Large intestine (tissue), 3 donors: ENCODE measurements at regions not wholly inside any gene's neighbourhood (a gene's known extent, or its start where the extent isn't known, plus 50 kb on each side); places are given as distances from the start of the nearest gene placed in this dataset.

Experiments used
- DNase-seq, 2 donors: peaks; one replicate each; pipeline versions ENCODE4 v3.0.0 to v3.0.0-alpha.2; 2013
- H3K27ac ChIP-seq: one replicate; pipeline ENCODE4 v1.5.1; 2013; ENCODE audit warnings: low read length
- H3K27me3 ChIP-seq: 2 replicates; pipeline ENCODE4 v1.6.1; 2013; ENCODE audit warnings: low read length; ENCODE audit not compliant: control insufficient read depth, insufficient read depth
- H3K36me3 ChIP-seq: 2 replicates; pipeline ENCODE4 v1.6.1; 2013; ENCODE audit warnings: low read length; ENCODE audit not compliant: control insufficient read depth, insufficient read depth
- H3K4me1 ChIP-seq: one replicate; pipeline ENCODE4 v1.6.1; 2013; ENCODE audit warnings: low read length; ENCODE audit not compliant: control insufficient read depth, insufficient read depth
- H3K4me3 ChIP-seq: one replicate; pipeline ENCODE4 v1.5.1; 2013; ENCODE audit warnings: low read length
- H3K9me3 ChIP-seq: one replicate; pipeline ENCODE4 v1.6.1; 2013; ENCODE audit warnings: mild to moderate bottlenecking, low read depth, low read length, moderate library complexity; ENCODE audit not compliant: control insufficient read depth
- WGBS: methylation state at CpG from one replicate; pipeline ENCODE4 v1.1.5; 2013; ENCODE audit warnings: low lambda C conversion rate; ENCODE audit not compliant: insufficient coverage; 5-methylcytosine and 5-hydroxymethylcytosine counted together

DNA sequence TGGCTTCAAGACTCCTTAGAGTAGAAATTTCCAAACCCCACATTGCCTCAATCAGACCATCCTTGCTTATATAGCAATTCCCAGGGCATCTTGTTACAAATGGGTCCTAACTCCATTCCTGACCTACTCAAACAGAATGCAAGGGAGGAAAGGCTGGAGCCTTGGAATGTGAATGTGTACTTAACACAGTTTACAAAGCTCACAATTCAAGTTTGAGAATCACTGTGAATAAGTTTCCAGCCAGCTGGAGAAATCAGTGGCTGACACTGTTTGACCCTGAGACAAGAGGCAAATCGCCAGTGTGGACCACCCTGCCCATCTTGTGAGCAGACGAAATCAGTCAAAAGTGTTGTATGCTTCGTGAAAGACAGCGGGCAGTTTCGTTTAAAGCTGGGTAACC, 65.5 kb downstream of the SOWAHC start:
- Histone ChIP-seq H3K9me3 (no peaks in the 10 kb centered on the region), H3K27ac (no peak overlapping the region), H3K36me3 (no peaks in the 10 kb centered on the region), H3K4me1 (peaks cover 36% of the 10 kb centered on the region), H3K4me3 (no peak overlapping the region), H3K27me3 (no peaks in the 10 kb centered on the region)
- WGBS, result 58% methylated on average over 5 of the region's 5 CpGs
- DNase-seq, result no peak

DNA sequence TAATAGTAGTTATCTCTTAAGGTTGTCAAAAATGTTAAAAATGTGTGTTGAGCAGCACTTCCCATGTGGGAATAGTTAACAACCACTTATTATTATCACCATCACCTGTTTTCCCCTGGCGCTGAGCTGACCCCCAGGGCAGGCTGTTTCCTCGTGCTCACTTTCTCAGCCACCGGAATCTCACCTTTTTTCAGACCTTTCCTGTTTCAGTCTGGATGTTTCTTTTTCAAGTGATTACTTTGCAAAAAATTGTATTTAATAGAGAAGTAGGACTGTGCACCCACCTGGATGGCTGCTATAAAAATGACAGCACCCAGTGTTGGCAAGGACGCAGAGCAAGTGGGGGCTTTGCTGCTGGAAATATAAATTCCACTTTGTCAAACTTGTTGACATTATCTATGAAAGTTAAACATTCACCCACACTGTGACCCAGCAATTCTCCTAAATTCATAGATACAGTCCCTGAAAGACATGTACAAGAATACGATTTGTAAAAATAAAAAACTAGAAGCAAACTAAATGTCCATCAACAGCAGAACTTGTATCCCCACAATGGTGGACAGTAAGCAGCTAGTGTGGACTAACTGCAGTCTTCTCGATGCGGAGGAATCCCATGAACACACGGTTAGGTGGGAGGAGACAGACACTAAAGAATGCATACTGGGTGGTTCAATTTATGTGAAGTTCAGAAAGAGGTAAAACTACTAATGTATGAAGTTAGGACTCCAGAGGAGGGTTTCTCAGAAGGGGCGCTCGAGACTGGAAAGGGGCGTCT, 66.5 kb downstream of the SOWAHC start:
- Histone ChIP-seq H3K4me3 (no peak overlapping the region), H3K36me3 (no peaks in the 10 kb centered on the region), H3K4me1 (peaks cover 36% of the 10 kb centered on the region), H3K27ac (peak overlapping the region; percentile 55), H3K27me3 (no peaks in the 10 kb centered on the region), H3K9me3 (no peaks in the 10 kb centered on the region)
- WGBS, result 52% methylated on average over 4 of the region's 11 CpGs
- DNase-seq, result peak; percentile 60 to 77

DNA sequence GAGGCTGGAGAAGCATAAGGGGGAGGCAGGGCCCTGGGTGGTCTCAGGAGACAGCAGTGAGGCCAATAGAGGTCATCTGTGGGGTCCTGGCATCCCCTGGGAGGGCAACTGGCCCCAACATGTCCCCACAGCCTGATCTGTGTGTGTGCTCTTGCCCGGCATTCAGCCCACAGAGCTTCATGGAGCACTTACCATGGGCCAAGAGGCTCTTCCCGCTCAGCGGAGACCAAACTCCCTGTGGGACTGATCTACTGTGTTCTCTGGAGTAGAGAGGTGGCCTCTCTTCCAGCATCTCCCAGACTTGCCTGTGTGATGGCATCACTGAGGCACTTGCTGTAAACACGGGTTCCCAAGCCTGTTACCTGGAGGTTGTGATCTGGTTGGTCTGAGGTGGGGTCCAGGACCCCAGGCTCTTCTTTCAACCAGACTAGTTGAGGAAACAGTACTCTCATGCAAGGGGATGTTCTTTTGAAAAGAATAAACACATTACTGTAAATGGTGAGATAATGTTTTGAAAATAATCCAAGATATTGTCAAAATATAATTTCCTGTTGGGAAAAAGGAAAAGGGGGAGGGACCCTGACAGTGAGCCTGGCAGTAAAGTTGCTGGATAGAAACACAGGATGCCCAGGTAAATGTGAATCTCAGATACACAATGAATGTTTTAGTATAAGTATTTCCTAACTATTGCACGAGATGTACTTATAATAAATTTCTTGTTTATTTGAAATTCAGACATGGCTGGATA, 67.6 kb downstream of the SOWAHC start:
- WGBS, result no CpG with 5 or more reads among the region's 5 CpGs
- no peak for DNase-seq
- H3K27me3 ChIP-seq, result no peaks in the 10 kb centered on the region
- H3K4me1 ChIP-seq, result peaks cover 28% of the 10 kb centered on the region
- no peak overlapping the region for H3K4me3 ChIP-seq
- H3K27ac ChIP-seq, result no peak overlapping the region
- no peaks in the 10 kb centered on the region for H3K36me3 ChIP-seq
- H3K9me3 ChIP-seq, result no peaks in the 10 kb centered on the region

DNA sequence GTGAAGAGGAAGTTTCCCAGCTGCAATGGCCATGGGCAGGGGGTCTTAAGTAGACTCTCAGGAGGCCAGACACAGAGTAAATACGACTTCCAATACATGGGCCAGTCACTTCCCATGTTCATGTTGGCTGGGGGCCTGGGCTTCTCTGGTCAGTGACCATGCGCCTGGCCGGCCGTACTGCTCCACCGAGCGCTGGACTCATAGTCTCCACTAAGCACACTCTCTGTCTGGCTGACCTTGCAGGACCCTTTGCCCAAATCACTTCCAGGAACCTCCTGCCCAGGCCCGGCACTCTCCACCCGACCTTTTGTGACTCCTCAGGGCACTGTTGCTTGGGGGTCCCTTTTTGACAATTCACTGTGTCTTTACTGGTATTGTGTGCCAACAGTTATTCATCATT, 69.3 kb downstream of the SOWAHC start:
- H3K4me1 ChIP-seq, result peaks cover 28% of the 10 kb centered on the region
- H3K27ac ChIP-seq, result no peak overlapping the region
- no peak overlapping the region for H3K4me3 ChIP-seq
- H3K9me3 ChIP-seq, result no peaks in the 10 kb centered on the region
- no peaks in the 10 kb centered on the region for H3K36me3 ChIP-seq
- no peak for DNase-seq
- H3K27me3 ChIP-seq, result no peaks in the 10 kb centered on the region
- WGBS, result no CpG with 5 or more reads among the region's 8 CpGs

DNA sequence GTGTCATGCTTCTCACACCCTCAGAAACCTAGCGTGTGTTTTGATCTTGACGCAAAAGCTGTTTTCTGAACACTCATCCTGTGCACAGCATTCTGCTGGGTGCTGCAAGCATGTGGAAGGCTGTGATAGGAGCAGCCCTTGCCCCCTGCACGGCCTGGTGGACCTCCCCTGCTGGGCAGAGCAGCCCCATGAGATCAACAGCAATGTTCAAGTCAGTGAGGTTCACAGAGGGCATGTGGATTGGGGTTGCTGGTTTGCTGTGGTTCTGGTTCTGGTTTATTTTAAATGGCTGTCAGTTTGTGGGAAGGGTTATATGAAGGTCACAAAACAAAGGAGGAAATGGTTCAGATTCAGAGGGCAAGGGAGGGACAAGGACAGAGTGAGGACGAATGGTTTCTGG, 71.3 kb downstream of the SOWAHC start:
- DNase-seq, result no peak
- H3K4me3 ChIP-seq, result no peak overlapping the region
- H3K36me3 ChIP-seq, result no peaks in the 10 kb centered on the region
- 44% methylated on average over 1 of the region's 4 CpGs for WGBS
- no peak overlapping the region for H3K27ac ChIP-seq
- H3K27me3 ChIP-seq, result no peaks in the 10 kb centered on the region
- no peaks in the 10 kb centered on the region for H3K9me3 ChIP-seq
- H3K4me1 ChIP-seq, result peaks cover 24% of the 10 kb centered on the region

DNA sequence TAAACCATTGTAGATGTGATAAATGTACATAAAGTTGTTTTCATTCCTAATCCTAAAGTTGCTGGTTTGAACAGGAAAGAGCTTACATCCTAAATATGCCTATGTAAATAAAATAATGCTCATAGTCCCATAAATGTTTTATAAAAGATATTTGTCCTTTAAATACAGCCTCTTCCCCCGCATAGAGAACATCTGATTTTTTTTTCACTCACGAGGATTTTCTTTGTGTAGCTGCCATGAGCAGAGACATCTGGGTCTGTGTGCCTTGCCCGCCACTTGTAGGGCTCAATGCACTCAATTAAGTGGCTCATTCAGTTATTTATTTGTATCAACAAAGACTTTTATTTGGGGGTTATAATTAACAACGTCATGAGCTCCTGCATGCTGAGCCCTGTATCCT, 72.8 kb downstream of the SOWAHC start:
- Histone ChIP-seq H3K27ac (no peak overlapping the region), H3K36me3 (no peaks in the 10 kb centered on the region), H3K9me3 (no peaks in the 10 kb centered on the region), H3K27me3 (no peaks in the 10 kb centered on the region), H3K4me3 (no peak overlapping the region), H3K4me1 (peaks cover 25% of the 10 kb centered on the region)
- WGBS, result 90% methylated on average over 2 of the region's 4 CpGs
- no peak for DNase-seq

DNA sequence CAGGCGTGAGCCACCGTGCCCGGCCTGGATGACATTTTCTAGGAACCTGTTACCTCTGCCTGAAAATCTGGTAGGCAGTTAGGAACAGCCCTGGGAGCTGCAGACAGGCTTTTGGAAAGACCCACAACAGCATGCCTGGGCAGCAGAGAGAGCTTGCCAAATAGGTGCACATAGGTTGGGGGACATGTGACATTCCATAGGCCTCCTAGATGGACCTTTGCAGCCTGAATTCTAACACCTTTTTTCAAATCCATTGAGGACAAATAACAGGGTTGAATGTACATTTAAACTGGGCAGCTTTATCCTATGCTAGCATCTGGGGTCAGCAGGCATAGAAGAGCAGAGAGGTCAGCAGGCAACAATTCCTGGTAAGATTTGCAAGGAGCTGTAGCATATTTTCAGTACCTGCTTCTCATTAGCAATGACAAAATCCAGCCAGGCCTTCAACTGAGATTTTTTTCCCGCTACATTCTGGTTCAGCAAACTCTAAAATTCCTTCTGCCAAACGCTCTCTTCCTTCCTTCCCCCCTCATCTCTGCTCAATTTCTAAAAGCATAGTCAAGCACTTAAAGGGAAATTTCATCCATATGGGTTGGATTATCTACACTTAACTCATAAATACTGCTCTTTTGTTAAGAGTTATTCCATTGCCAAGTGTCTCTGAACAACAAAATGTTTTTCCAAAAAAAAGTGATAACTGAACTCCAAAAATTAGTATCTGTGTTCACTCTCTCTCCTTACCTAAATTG, 75.2 kb downstream of the SOWAHC start:
- DNase-seq, result no peak
- peaks cover 49% of the 10 kb centered on the region for H3K4me1 ChIP-seq
- 100% methylated on average over 2 of the region's 5 CpGs for WGBS
- no peaks in the 10 kb centered on the region for H3K36me3 ChIP-seq
- H3K9me3 ChIP-seq, result no peaks in the 10 kb centered on the region
- no peak overlapping the region for H3K4me3 ChIP-seq
- H3K27me3 ChIP-seq, result no peaks in the 10 kb centered on the region
- H3K27ac ChIP-seq, result peak overlapping the region; percentile 98

DNA sequence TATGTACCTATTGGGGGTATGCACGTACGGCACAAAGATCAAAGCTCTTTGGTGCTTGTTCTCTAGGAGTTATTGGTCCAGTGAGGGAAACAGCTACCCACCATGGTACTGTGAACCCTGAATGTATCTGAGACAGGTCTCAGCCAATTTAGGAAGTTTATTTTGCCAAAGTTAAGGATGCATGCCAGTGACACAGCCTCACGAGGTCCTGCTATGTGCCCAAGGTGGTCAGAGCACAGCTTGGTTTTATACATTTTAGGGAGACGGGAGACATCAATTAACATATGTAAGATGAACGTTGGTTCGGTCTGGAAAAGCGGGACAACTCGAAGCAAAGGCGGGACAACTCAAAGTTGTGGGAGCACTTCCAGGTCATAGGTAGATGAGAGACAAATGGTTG, 75.8 kb downstream of the SOWAHC start:
- peak overlapping the region; percentile 98 for H3K27ac ChIP-seq
- H3K4me3 ChIP-seq, result no peak overlapping the region
- H3K27me3 ChIP-seq, result no peaks in the 10 kb centered on the region
- DNase-seq, result no peak
- peaks cover 52% of the 10 kb centered on the region for H3K4me1 ChIP-seq
- 91% methylated on average over 7 of the region's 9 CpGs for WGBS
- H3K9me3 ChIP-seq, result no peaks in the 10 kb centered on the region
- no peaks in the 10 kb centered on the region for H3K36me3 ChIP-seq

DNA sequence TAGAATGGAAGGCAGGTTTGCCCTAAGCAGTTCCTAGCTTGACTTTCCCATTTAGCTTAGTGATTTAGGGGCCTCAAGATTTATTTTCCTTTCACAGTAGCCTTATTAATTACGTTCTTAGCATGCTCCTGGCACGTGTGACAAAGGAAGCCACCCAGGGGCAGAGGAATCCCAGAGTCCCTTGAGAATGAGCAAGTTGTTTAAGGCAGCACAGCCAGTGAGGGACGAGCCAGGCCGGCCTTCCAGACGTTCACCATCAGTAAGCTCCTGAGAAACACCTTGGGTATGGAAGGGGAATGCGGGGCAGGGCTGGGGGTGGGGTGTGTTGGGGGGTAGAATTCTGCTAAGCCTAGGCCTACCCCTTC, 76.3 kb downstream of the SOWAHC start:
- no peak for DNase-seq
- no CpG with 5 or more reads among the region's 6 CpGs for WGBS
- Histone ChIP-seq H3K4me1 (peaks cover 50% of the 10 kb centered on the region), H3K27me3 (no peaks in the 10 kb centered on the region), H3K36me3 (no peaks in the 10 kb centered on the region), H3K9me3 (no peaks in the 10 kb centered on the region), H3K4me3 (no peak overlapping the region), H3K27ac (peak overlapping the region; percentile 98)

DNA sequence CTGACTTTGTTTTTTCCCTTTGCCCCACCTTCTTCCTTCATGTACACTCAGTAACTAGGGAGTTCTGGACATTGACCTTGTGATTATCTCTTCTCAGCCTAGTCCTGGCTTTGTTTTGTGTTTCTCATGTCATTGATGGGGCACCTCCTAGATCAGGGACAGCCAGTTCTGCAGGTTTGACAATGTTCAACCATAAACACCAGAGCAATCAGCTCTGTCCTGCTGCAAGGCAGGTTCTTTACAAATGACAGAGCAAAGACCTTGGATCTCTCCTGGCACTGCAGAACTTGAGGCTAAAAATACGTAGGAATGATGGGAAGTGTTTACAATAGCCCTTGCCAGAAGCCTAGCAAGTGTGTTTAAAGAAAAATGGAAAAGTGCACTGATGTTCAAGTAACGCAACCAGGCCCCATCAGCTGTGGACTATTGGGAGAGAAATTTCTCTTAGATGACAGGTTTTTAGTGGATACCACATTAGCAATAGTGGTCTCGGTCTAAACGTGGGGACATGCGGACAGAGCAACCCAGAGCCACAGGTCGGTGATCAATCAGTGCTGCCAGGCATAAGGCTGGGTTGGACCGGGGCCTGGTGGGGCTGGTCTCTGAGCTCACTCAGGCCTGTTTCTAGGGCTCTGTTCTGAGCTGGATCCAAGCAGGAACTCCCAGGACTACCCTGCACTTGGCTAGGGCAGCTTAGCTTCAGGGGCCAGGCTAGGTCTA, 76.8 kb downstream of the SOWAHC start:
- Histone ChIP-seq H3K4me1 (peaks cover 49% of the 10 kb centered on the region), H3K27me3 (no peaks in the 10 kb centered on the region), H3K9me3 (no peaks in the 10 kb centered on the region), H3K36me3 (no peaks in the 10 kb centered on the region), H3K4me3 (no peak overlapping the region), H3K27ac (peak overlapping the region; percentile 98)
- 20% methylated on average over 1 of the region's 7 CpGs for WGBS
- peak; percentile 96 to 99 for DNase-seq
